ENCODE measurements at regions not wholly inside any gene's neighbourhood (a gene's known extent, or its start where the extent isn't known, plus 50 kb on each side); places are given as distances from the start of the nearest gene placed in this dataset.

- CTCF ChIA-PET (ENCODE audit: low intra/inter-chr PET ratio, low total read pairs): no interaction called here
- Histone ChIP-seq H3K27me3 (ENCODE audit: control insufficient read depth in 1 of 2, insufficient read depth in 2 of 2, low read length in 2 of 2) (no peaks in the 10 kb centered on the region), H3K4me1 (ENCODE audit: insufficient read depth, low read length) (no peaks in the 10 kb centered on the region), H3K79me2 (ENCODE audit: insufficient read depth, low read length) (no peaks in the 10 kb centered on the region), H3K9me3 (ENCODE audit: low read length) (peaks cover 77% of the 10 kb centered on the region), H3K9ac (ENCODE audit: insufficient read depth, low read depth, low read length) (no peak overlapping the region), H3K36me3 (replicated peaks in 1 of 2; ENCODE audit: control insufficient read depth in 1 of 2, insufficient read depth in 2 of 2, low read length in 2 of 2) (no peaks in the 10 kb centered on the region), H3K4me3 (replicated peaks in 1 of 3; ENCODE audit: insufficient read depth in 1 of 3, low read depth in 2 of 3, low read length in 3 of 3) (no peak overlapping the region; a peak in 1 of 6 replicates), H2AFZ (ENCODE audit: low read length) (no peak overlapping the region), H3K4me2 (ENCODE audit: low read depth, low read length) (no peak overlapping the region), H3K27ac (ENCODE audit: extremely low read length, insufficient read depth, low read length) (no peak overlapping the region), H4K20me1 (ENCODE audit: insufficient read depth, low read length) (no peaks in the 10 kb centered on the region)
- POLR2A ChIA-PET: no interaction called here
- WGBS (ENCODE audit: low lambda C conversion rate): 3% methylated on average over 3 of the region's 3 CpGs
- FAIRE-seq (no peak), ATAC-seq (no peak), DNase-seq (ENCODE audit: low spot score) (no peak)
- intact Hi-C loops (cut with micrococcal nuclease; ENCODE audit: unreplicated experiment) (no loop called here), in situ Hi-C loops (cut with HindIII; ENCODE audit: extremely low pct_ligation_motif_present, low pct_unique_long_range_greater_than_20kb) (no loop called here)
- TF ChIP-seq ZNF878 (CRISPR knock-in tag; IDR thresholded peaks at IDR 0.05): no peak
- TF ChIP-seq ZNF557 (CRISPR knock-in tag; IDR thresholded peaks at IDR 0.05): no peak
- TF ChIP-seq MEIS2 (CRISPR knock-in tag; IDR thresholded peaks at IDR 0.05): no peak
- TF ChIP-seq KLF13 (CRISPR knock-in tag; IDR thresholded peaks at IDR 0.05): no peak
- TF ChIP-seq IRF1 (CRISPR knock-in tag; IDR thresholded peaks at IDR 0.05; ENCODE audit: low read depth): no peak
- TF ChIP-seq HNF4G (IDR thresholded peaks at IDR 0.05; ENCODE audit: borderline replicate concordance, low read depth, low read length): no peak
- no peak for TF ChIP-seq HNF4G (CRISPR knock-in tag; IDR thresholded peaks at IDR 0.05; ENCODE audit: borderline replicate concordance, low read depth)
- TF ChIP-seq RFX5 (IDR thresholded peaks at IDR 0.05; ENCODE audit: low read depth, low read length): no peak
- TF ChIP-seq SOX5 (CRISPR knock-in tag; IDR thresholded peaks at IDR 0.05; ENCODE audit: borderline replicate concordance): no peak
- no peak for TF ChIP-seq ZNF775 (CRISPR knock-in tag; IDR thresholded peaks at IDR 0.05; ENCODE audit: borderline replicate concordance)
- TF ChIP-seq ZNF101 (CRISPR knock-in tag; IDR thresholded peaks at IDR 0.05; ENCODE audit: borderline replicate concordance, low read depth): no peak
- TF ChIP-seq ZNF792 (CRISPR knock-in tag; IDR thresholded peaks at IDR 0.05): no peak
- no peak for TF ChIP-seq ZKSCAN5 (CRISPR knock-in tag; IDR thresholded peaks at IDR 0.05)
- TF ChIP-seq DMTF1 (CRISPR knock-in tag; IDR thresholded peaks at IDR 0.05): no peak
- BruUV-seq (replicated peaks): no TSS peak
These were observed 483.4 kb downstream of the LRFN5 start for GRCh38 chr14:42090122-42090521.
